ENCODE measurements at regions not wholly inside any gene's neighbourhood (a gene's known extent, or its start where the extent isn't known, plus 50 kb on each side); places are given as distances from the start of the nearest gene placed in this dataset.
"Not testable (repeated sequence)": the region's sequence is repeated elsewhere in the genome, so short reads cannot be mapped to it uniquely, and the experiment has no call there.

GRCh38 chr15:38746211-38746610 is 181.6 kb upstream of the RASGRP1 start:
- no peak for DNase-seq

DNA sequence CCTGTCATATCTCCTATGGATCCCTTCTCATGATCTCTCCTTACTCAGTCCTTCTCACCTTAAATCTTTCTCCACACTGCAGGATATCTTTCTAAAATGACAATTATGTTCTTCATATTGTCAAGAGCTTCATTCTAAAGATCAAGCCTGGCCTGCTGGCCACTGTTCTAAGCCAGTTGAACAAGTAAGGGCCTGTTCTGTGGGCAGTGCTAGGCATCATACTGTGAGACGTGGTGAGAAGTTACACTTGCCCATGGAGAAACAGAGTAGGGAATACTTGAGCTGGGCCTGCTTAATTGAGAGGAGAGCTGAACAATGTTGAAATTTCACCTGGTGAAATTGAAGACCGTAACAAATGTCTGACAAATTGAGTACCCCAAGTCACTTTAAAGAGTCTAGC is 184.1 kb upstream of the RASGRP1 start:
- no peak for DNase-seq

DNA sequence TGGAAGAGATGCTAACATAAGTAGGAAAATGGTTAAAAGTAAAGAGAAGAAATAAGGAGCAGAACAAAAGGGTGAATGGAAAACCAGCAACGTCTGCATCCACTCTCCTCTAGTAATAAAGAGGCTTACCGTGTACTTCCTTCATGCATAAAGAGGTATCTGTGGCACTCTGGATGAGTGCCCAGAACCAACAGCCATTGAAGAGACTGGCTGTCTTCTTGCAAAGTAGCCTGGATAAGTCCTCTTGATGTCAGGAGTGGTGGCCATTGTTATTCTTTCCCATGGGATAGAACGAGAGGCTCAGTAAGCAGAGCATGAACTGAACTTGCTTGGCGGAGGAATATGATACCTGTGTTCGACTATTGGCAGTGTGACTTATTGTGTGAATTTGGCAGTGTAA is 186.2 kb upstream of the RASGRP1 start:
- DNase-seq = no peak

- DNase-seq = no peak
Measured at GRCh38 chr15:38755718-38756117, 191.1 kb upstream of the RASGRP1 start.

DNA sequence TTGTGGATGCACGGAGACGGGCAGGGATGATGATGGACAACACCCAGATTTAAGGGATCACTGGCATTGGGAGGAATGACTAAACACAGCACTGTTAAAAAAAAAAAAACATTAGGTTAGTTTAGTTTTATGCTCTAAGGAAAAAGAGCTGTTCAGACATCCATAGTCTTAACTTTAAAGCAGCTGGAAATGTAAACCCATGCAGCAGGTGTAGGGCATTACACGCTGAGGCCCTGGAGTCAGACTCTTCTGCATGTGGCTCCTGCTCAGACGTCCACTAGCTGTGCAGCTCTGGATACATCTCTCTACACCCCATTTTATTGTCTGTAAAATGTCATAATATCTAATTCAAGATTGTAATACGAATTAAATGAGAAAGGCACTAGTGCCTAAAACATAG is 191.8 kb upstream of the RASGRP1 start:
- DNase-seq = no peak

DNA sequence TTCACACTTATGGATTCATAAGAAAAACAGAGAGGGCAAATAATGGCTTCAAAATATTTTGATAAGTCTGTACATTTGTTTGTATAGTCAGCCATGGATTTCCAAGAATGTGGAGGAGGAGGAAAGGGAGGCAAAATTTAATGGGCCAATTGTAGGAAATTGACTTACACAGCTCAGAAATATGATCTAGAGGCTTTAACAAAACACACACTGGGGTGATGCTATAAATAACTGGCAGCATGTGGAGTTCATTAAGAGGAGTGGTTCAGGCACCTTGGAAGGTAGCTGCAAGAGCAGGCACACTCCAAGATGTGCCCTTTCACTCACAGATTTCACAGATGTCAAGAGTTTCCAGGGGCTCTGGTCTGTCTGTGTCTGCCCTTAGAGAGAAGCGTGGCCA is 193.4 kb upstream of the RASGRP1 start:
- peak; percentile 6 for DNase-seq

- DNase-seq = no peak
Measured at GRCh38 chr15:38761681-38762080, 197.1 kb upstream of the RASGRP1 start.

- DNase-seq = no peak
Measured at GRCh38 chr15:38768970-38769369, 204.4 kb upstream of the RASGRP1 start.

DNA sequence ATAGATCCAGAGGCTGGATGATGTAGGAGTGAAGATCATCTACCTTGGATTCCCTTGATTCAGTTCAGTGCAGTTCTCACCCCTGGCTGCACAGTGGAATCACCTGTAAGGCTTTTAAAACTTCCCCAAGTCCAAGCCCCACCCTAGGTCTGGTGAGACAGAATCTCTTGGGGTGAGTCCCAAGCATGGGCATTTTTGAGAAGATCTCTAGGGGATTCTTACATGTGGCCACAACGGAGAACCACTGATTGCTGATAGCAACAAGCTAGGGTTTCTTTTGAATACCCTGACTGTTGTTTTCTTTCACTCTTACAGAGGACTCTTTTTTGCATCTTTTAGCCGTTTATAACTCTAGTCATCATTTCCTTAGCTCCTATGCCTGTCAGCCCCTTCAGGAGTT is 204.9 kb upstream of the RASGRP1 start:
- no peak for DNase-seq

DNA sequence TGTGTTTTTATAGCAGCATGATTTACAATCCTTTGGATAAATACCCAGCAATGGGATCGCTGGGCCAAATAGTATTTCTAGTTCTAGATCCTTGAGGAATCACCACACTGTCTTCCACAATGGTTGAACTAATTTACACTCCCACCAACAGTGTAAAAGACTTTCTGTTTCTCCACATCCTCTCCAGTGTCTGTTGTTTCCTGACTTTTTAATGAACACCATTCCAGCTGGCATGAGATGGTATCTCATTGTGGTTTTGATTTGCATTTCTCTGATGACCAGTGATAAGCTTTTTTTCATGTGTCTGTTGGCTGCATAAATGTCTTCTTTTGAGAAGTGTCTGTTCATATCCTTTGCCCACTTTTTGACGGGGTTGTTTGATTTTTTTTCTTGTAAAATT is 209.5 kb upstream of the RASGRP1 start:
- not testable (repeated sequence) for DNase-seq

DNA sequence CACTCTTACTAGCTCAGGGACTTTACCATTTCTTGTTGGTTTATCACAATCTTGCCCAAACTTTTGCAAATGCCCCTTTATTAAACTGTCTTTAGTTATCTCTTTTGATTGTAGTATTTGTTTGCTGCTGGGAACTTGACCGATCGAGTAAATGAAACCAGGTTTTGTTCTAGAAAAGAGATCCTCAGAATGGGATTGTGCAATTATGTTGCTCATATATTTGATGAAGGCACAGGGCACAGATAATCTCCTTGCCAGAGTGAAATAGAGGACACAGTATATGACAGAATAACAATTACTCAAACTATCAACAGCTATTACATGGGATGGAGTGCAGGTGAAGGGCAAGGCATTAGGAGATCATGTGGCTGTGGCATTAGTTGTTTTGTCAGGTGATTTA is 216.6 kb upstream of the RASGRP1 start:
- DNase-seq = no peak

- DNase-seq = no peak
Measured at GRCh38 chr15:38782156-38782555, 217.5 kb upstream of the RASGRP1 start.

- no peak for DNase-seq
Measured at GRCh38 chr15:38788918-38789317, 224.3 kb upstream of the RASGRP1 start.

- DNase-seq = no peak
Measured at GRCh38 chr15:38789566-38789965, 225.0 kb upstream of the RASGRP1 start.

DNA sequence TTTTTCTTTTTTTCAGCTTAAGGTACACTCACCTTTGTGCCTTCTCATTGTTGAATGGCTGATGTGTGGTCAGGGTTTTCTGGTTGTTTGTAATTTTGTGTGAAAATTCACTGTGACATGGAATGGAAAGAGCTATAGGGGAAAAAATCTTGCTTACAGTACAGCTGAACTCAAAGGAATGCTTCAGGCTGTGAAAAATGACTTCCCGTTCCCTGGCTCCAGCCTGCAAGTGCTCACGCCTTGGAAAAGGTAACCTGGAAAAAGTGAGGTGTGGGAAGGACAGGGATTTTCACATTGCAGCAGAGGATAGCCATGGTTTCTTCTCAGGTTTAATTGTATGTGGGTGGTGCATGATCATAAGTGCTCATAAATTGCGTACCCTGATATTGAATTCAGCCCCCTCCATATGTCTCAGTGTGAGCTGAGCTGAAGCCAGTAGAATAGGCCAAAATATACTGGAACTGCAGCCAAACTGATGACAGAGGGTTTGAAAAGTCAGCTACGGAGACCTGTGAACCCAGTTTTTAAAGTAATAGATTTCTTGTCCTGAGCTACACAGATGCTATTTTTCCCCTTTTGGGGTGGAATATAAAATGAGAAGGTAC is 228.7 kb upstream of the RASGRP1 start:
- no peak for DNase-seq

- no peak for DNase-seq
Measured at GRCh38 chr15:38795471-38796245, 231.0 kb upstream of the RASGRP1 start.

GRCh38 chr15:38796589-38796988 is 232.0 kb upstream of the RASGRP1 start:
- no peak for DNase-seq

GRCh38 chr15:38797506-38797905 is 232.9 kb upstream of the RASGRP1 start:
- not testable (repeated sequence) for DNase-seq

GRCh38 chr15:38799202-38799601 is 234.6 kb upstream of the RASGRP1 start:
- DNase-seq = not testable (repeated sequence)

DNA sequence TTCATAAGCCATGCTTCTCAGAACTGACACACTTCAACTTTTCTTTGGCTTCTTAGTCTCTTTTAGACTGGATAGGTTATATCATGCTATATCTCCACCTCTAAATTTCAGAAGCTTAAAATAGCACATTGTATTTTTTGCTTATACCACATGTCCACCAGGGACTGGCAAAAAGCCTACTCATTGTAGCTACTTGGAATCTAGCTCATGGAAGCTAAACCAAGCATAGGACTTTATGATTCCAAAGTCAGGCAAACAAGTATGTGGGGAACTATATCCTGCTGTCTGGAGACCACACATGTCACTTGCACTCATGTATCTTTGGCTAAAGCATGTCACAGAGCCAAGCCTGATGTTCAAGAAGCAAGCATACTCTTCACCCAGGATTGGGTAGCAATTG is 245.0 kb upstream of the RASGRP1 start:
- no peak for DNase-seq

DNA sequence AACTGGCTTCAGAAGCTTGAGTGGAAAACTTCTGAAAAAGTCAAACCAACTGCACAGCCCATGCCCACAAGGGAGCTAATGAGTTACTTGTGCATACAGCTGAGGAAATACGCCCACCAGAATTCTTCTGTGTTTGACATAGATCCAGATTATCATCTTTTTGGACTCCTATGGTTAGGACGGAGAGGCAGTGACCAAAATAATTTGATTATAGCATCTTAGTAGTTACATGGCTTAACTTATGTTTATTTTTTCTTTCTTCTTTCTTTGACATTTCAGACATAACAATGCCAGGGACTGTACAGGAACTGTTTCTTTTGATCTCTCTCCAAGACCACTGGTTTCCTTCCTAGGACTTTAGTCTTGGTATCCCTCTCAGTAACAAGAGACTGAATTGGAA is 246.1 kb upstream of the RASGRP1 start:
- no peak for DNase-seq

DNA sequence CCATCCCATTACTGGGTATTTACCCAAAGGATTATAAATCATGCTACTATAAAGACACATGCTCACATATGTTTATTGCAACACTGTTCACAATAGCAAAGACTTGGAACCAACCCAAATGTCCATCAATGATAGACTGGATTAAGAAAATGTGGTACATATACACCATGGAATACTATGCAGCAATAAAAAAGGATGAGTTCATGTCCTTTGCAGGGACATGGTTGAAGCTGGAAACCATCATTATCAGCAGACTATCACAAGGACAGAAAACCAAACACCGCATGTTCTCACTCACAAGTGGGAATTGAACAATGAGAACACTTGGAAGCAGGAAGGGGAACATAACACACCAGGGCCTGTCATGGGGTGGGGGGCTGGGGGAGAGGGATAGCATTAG is 249.6 kb upstream of the RASGRP1 start:
- DNase-seq = not testable (repeated sequence)

DNA sequence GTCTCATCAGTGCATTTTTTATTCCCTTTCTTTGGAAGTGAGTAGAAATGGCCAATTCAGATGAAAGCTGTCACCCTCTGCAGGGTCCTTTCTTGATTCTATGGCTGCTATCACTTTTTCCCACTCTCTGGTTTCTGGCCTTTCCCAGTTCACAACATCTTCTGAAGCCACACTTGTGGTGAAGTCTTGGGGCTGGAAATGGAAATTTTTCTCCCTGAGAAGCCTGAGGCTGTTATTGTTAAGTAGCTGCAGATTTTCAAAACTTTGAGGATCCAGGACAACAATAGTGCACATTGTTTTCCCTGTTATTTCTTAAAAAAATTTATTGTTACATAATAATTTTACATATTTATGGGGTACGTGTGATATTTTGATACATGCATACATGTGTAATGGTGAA is 250.3 kb upstream of the RASGRP1 start:
- no peak for DNase-seq

DNA sequence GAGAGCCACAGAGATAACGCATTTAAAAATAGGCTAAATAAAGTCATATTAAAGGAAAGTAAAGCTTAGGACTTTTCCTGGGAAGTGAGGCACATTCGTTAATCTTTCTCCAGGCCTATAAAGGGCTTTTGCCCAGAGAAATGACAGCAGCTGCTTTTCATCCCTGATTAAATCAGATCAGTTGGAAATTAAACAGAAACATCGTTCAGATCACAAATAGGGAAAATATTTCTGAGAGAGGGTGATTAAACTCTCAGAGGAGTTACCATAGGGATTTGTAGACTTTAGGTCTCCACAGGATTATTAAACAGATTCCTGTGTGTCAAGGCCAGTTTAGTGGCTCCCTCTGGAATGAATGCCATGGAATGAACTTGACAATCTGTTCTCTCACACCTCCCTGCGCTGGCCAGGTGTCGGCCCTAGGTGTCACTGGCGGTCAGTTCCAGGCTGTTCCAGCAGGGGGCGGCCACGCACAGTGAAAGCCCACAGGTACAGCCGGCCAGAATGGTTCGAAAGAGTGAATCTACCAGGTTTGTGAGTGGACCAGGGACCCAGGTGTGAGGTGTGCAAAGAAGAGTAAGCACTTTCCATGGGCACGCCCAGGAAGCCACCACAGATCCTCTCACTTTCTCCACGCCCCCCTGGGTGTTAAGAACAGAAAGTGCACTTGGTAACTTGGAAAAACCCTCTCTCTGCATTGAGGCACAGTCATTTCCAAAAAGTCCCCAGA is 253.0 kb upstream of the RASGRP1 start:
- DNase-seq = peak; percentile 78
